Esophagus muscularis mucosa (tissue), 4 donors: ENCODE measurements at regions not wholly inside any gene's neighbourhood (a gene's known extent, or its start where the extent isn't known, plus 50 kb on each side); places are given as distances from the start of the nearest gene placed in this dataset.

Experiments used
- EP300 ChIP-seq: sonication (generic); formaldehyde crosslinking; IDR thresholded peaks from one replicate; pipeline ENCODE4 v1.6.1; 2017; ENCODE audit warnings: antibody characterized with exemption
- POLR2A ChIP-seq: fragments of 450-650 bp; IDR thresholded peaks from one replicate; pipeline ENCODE4 v1.6.1; 2017; ENCODE audit warnings: antibody characterized with exemption, moderate library complexity, mild to moderate bottlenecking, low read depth
- POLR2AphosphoS5 ChIP-seq, 2 donors: sonication (generic); formaldehyde crosslinking; IDR thresholded peaks; one replicate each; pipeline ENCODE4 v1.6.1; 2017; ENCODE audit warnings: antibody characterized with exemption in 2 of 2
- TF ChIP-seq, protein P1 (sequence below), 3 experiments: fragments of 200-600 bp in 2 of 3; fragments of 450-650 bp in 1 of 3; sonication (generic) in 2 of 3; IDR thresholded peaks; one replicate each; pipeline ENCODE4 v1.5.1; 2017 to 2019; ENCODE audit warnings: antibody characterized with exemption in 3 of 3, mild to moderate bottlenecking in 2 of 3, moderate library complexity in 1 of 3

DNA sequence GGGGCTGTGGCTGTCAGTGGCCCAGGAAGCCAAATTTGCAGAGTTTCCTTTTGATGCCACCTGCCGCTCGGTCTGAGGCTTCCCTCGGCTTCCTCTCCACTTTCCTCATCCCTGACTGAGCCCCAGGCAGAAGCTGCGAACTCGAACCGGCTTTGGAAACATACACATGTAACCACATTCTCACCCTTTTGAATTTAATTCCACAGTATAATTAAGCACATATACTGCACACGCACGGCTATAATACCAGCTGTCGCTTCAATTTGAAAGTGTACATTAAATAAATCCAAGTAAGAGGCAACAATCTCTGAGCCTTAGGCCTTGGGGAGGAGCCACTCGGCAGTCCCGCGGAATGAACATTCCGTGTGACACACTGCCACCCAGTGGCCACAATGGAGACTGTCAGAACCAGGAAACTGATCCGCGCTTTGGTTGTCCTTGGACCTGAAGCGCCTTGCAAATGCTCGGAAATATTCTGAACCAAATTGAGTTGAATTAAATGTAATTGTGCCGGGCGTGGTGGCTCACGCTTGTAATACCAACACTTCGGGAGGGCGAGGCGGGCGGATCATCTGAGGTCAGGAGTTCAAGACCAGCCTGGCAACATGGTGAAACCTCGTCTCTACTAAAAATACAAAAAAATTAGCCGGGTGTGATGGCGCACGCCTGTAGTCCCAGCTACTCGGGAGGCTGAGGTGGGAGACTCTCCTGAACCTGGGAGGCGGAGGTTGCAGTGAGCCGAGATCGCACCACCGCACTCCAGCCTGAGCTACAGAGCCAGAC, 117.9 kb upstream of the TMPO start:
- TF ChIP-seq, protein P1, sequence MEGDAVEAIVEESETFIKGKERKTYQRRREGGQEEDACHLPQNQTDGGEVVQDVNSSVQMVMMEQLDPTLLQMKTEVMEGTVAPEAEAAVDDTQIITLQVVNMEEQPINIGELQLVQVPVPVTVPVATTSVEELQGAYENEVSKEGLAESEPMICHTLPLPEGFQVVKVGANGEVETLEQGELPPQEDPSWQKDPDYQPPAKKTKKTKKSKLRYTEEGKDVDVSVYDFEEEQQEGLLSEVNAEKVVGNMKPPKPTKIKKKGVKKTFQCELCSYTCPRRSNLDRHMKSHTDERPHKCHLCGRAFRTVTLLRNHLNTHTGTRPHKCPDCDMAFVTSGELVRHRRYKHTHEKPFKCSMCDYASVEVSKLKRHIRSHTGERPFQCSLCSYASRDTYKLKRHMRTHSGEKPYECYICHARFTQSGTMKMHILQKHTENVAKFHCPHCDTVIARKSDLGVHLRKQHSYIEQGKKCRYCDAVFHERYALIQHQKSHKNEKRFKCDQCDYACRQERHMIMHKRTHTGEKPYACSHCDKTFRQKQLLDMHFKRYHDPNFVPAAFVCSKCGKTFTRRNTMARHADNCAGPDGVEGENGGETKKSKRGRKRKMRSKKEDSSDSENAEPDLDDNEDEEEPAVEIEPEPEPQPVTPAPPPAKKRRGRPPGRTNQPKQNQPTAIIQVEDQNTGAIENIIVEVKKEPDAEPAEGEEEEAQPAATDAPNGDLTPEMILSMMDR (IDR thresholded peaks at IDR 0.05): peak; percentile 88 to 89 (median 89)
- TF ChIP-seq POLR2A (no peak), POLR2AphosphoS5 (IDR thresholded peaks at IDR 0.05) (peak in 1 of 2 donors; percentile 34), EP300 (no peak)
